Adipocyte (in vitro differentiated cells): ENCODE measurements at regions not wholly inside any gene's neighbourhood (a gene's known extent, or its start where the extent isn't known, plus 50 kb on each side); places are given as distances from the start of the nearest gene placed in this dataset.
A peak's percentile ranks its signal among the peaks of the same experiment; 100 is the strongest.

Experiments
- DNase-seq: peaks from one replicate; pipeline ENCODE4 v3.0.0-alpha.2; 2015; ENCODE audit warnings: low read depth
- H3K27me3 ChIP-seq: replicated peaks from 2 replicates; pipeline ENCODE4 v1.7.0; 2013; ENCODE audit warnings: mild to moderate bottlenecking, low read length, moderate library complexity; ENCODE audit not compliant: control insufficient read depth, insufficient read depth
- H3K36me3 ChIP-seq: 2 replicates; pipeline ENCODE4 v1.7.0; 2013; ENCODE audit warnings: low read length, mild to moderate bottlenecking, moderate library complexity; ENCODE audit not compliant: control insufficient read depth, insufficient read depth, severe bottlenecking
- H3K4me1 ChIP-seq: 2 replicates; pipeline ENCODE4 v1.7.0; 2013; ENCODE audit warnings: mild to moderate bottlenecking, low read length, moderate library complexity; ENCODE audit not compliant: control insufficient read depth, insufficient read depth
- H3K4me3 ChIP-seq: 2 replicates; pipeline ENCODE4 v1.7.0; 2013; ENCODE audit warnings: mild to moderate bottlenecking, low read length, moderate library complexity
- H3K9ac ChIP-seq: 2 replicates; pipeline ENCODE4 v1.7.0; 2013; ENCODE audit warnings: mild to moderate bottlenecking, low read length, moderate library complexity
- H3K9me3 ChIP-seq: 2 replicates; pipeline ENCODE4 v1.7.0; 2013; ENCODE audit warnings: mild to moderate bottlenecking, low read length, moderate library complexity; ENCODE audit not compliant: control insufficient read depth

DNA sequence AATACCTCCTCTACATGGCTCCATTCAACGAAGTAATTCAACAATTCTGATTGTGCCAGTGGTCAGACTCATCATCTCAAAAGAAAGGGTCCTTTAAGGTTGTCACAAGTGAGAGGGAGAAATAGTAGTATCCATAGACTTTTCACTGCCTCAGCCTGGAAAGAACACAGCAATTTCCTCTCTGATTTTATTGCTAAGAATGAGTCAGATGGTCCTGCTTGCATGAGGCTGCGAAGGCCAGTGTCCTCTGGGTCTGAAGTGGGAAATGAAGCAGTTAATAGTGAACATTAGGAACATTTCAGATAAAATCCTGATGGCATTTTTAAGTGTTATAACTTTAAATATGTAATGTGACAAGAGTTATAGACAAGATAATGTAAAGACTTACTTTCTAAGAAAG, 979.0 kb downstream of the EFNA5 start:
- Histone ChIP-seq H3K9ac (no peak overlapping the region), H3K4me1 (no peaks in the 10 kb centered on the region), H3K9me3 (no peaks in the 10 kb centered on the region), H3K36me3 (no peaks in the 10 kb centered on the region), H3K4me3 (no peak overlapping the region), H3K27me3 (no peaks in the 10 kb centered on the region)
- DNase-seq = no peak

DNA sequence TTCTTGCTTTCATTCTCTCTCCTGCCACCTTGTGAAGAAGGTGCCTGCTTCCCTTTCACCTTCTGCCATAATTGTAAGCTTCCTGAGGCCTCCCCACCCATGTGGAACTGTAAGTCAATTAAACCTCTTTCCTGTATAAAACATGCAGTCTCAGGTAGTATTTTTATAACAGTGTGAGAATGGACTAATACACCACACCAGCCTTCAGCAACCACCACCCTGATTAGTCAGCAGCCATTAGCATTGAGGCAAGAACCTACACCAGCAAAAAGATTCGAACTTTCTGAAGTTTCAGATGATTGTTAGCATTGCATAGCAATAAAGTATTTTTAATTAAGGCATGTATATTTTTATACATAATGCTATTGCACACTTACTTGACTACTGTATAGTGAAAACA, 980.2 kb downstream of the EFNA5 start:
- DNase-seq = no peak

DNA sequence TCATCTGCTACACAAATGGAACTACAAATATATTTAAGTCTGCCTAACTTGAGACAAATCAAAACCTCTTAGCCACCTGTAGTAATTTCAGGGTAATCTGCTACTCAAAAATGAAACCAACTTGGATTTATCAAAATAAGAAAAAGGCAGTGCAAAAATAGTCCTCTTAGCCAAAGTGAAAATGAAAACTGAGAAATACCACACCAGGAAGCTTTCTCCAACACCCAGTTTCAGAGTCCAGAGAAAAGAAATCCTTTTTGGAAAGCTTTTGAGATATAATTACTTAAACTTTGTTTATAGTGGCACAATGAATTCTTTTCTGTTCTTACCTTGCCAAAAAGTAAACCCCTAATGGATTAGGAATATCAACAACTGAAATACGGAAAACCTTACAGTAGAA, 990.4 kb downstream of the EFNA5 start:
- H3K4me1 ChIP-seq = no peaks in the 10 kb centered on the region
- H3K27me3 ChIP-seq = no peaks in the 10 kb centered on the region
- no peaks in the 10 kb centered on the region for H3K9me3 ChIP-seq
- H3K4me3 ChIP-seq = peak overlapping the region; percentile 60
- no peak overlapping the region for H3K9ac ChIP-seq
- DNase-seq = peak; percentile 31
- no peaks in the 10 kb centered on the region for H3K36me3 ChIP-seq

More for the DNA sequence above, 980.2 kb downstream of the EFNA5 start:
- H3K36me3 ChIP-seq = no peaks in the 10 kb centered on the region
- H3K4me1 ChIP-seq = no peaks in the 10 kb centered on the region
- no peaks in the 10 kb centered on the region for H3K9me3 ChIP-seq
- no peak overlapping the region for H3K9ac ChIP-seq
- H3K27me3 ChIP-seq = no peaks in the 10 kb centered on the region
- H3K4me3 ChIP-seq = no peak overlapping the region

DNA sequence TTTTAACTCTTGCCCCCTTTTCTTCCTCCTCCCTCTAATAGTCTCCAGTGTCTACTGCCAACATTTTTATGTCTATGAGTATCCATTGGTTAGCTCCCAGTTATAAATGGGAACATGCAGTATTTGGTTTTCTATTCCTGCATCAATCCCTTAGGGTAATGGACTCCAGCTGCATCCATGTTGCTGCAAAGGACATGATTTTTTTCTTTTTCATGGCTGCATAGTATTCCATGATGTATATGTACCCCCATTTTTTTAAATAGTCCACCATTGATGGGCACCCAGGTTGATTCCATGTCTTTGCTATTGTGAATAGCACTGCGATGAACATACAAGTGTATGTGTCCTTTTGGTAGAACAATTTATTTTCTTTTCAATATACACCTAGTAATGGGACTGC, 993.7 kb downstream of the EFNA5 start:
- no peaks in the 10 kb centered on the region for H3K4me1 ChIP-seq
- H3K4me3 ChIP-seq = no peak overlapping the region
- no peaks in the 10 kb centered on the region for H3K9me3 ChIP-seq
- no peaks in the 10 kb centered on the region for H3K27me3 ChIP-seq
- H3K36me3 ChIP-seq = no peaks in the 10 kb centered on the region
- DNase-seq = no peak
- H3K9ac ChIP-seq = no peak overlapping the region

DNA sequence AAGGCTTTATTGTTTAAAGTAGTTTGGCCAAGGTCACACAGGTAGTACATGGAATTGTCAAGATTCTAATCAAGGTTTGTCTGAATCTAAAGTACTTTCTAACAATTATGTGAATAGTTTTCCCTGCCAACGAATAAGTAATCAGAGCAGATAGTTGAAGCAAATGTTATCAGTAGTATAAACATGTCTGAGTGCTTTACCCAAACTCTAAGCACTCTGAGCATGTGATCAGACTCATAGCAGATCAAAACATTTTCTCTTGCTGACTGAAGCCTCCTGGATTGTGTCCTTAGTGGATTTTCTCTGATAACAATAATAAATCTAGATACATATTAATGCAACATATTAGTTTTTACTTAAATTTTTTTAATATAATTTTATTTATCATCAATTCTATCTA, 995.0 kb downstream of the EFNA5 start:
- H3K9me3 ChIP-seq = no peaks in the 10 kb centered on the region
- no peaks in the 10 kb centered on the region for H3K36me3 ChIP-seq
- H3K27me3 ChIP-seq = no peaks in the 10 kb centered on the region
- H3K9ac ChIP-seq = no peak overlapping the region
- H3K4me3 ChIP-seq = no peak overlapping the region
- no peak for DNase-seq
- no peaks in the 10 kb centered on the region for H3K4me1 ChIP-seq

DNA sequence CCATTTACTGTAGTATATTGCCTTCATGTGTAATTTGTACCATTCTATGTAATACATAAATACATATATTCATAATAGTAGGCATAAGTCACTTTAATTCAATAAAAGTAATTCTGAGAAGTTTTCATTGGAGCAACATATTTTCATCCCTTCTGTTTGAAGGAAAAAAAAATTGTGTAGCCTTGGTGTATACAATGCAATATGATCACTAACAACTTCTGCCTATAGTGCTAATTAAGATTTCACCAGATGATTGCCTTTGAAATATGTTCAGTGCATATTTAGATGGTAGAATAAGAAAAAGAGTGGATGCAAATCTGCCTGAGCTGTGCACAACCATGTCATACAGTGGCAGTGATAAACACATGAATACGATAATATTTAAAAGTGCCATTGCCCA, 996.8 kb downstream of the EFNA5 start:
- no peaks in the 10 kb centered on the region for H3K9me3 ChIP-seq
- H3K36me3 ChIP-seq = no peaks in the 10 kb centered on the region
- H3K27me3 ChIP-seq = no peaks in the 10 kb centered on the region
- H3K9ac ChIP-seq = no peak overlapping the region
- no peaks in the 10 kb centered on the region for H3K4me1 ChIP-seq
- no peak overlapping the region for H3K4me3 ChIP-seq
- no peak for DNase-seq

DNA sequence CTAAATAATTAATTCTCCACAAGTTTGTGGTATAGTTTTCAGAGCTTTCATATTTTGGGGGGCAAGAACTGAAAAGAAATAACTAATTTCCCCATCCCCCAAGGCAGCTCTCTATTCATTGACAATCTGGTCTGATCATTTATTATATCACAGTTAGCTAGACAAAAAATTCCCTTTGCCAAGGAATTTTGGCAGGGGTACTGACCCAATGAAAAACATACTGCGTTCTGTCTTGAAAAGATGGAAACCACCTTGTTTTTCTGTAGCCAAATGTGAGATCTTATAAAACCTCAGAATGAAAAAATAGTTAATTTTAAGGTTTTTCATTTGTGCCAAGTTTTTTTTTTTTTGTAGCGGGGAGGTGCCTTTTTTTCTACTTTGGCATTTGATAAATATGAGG, 1008.9 kb downstream of the EFNA5 start:
- Histone ChIP-seq H3K36me3 (no peaks in the 10 kb centered on the region), H3K9me3 (no peaks in the 10 kb centered on the region), H3K9ac (no peak overlapping the region), H3K4me1 (no peaks in the 10 kb centered on the region), H3K4me3 (no peak overlapping the region), H3K27me3 (no peaks in the 10 kb centered on the region)
- DNase-seq = no peak

DNA sequence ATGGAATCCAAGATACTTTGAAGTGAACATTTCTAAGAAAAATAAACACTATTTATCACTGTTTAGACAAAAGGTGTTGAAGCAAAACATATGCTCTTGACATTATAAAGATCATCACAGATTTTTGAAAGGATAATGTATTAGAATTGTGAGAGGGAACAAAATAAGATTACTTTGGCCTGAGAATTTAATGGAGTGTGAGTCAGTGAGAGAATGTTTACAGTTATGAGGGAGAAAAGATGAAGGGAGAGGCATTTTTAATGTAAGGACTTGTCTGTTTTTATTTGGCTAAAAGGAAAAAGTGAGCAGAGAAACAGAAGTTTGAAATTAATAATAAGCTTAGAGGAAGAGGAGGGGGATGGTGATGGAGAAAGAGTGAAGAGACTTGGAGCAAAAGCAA, 1010.1 kb downstream of the EFNA5 start:
- DNase-seq = no peak
- no peaks in the 10 kb centered on the region for H3K9me3 ChIP-seq
- H3K4me3 ChIP-seq = no peak overlapping the region
- no peak overlapping the region for H3K9ac ChIP-seq
- no peaks in the 10 kb centered on the region for H3K4me1 ChIP-seq
- no peaks in the 10 kb centered on the region for H3K36me3 ChIP-seq
- H3K27me3 ChIP-seq = no peaks in the 10 kb centered on the region

DNA sequence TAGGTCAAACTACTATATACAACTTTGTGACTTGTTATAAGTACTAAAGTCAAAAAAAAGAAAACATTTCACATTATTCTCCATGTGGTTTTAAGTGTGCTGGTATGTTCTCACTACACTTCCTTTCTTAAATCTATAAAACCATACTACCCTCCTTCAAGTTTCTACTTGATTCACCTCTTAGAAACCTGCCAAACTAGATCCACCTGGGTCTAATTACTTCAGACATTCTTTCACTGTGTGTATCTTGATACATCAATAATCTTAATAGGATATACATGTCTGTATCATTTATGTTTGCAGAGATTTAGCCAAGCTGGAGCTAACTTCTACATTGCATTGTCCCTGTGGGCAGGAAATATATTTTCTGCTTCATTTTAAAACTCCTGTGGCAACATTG, 1012.6 kb downstream of the EFNA5 start:
- Histone ChIP-seq H3K4me3 (no peak overlapping the region), H3K36me3 (no peaks in the 10 kb centered on the region), H3K9ac (no peak overlapping the region), H3K9me3 (peaks cover 12% of the 10 kb centered on the region), H3K4me1 (no peaks in the 10 kb centered on the region), H3K27me3 (no peaks in the 10 kb centered on the region)
- DNase-seq = no peak

DNA sequence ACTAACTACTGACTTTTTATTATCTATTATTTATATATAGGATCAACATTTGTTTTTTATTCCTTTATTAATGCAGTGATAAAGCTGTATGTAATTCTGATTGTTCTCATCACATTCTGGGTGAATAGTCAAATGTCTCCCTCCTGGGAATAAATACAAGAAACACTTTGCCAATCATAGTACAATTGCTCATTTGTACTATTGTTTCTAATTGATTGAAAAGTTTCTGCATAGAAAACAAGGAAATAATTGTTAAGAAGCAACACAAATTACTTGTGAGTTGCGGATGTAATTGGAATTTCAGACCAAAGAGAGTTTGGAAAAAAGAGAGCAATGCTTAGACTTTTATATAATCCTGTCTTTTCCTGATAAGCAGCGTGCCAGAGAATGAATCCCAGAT, 1013.9 kb downstream of the EFNA5 start:
- DNase-seq = no peak
- no peaks in the 10 kb centered on the region for H3K36me3 ChIP-seq
- no peaks in the 10 kb centered on the region for H3K27me3 ChIP-seq
- no peaks in the 10 kb centered on the region for H3K4me1 ChIP-seq
- no peak overlapping the region for H3K4me3 ChIP-seq
- H3K9me3 ChIP-seq = peaks cover 12% of the 10 kb centered on the region
- no peak overlapping the region for H3K9ac ChIP-seq

DNA sequence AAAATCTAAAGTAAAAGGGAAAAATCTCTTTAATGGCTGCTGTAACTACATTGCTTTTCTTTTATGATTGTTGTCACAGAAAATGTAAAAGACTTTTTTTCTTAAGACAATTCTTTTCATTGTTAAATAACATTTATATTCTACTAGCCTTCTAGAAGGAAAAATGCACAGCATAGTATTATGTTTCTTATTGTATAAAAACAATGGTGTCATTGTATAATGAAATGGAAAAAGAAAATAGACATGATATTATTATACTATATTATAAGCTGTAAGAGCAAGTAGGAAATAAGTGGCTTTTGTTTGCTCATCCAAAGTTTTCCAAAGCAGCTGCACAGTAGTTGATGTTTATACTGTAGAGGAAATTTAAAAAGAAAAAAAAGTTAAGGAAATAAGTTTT, 1021.7 kb downstream of the EFNA5 start:
- Histone ChIP-seq H3K9ac (no peak overlapping the region), H3K36me3 (no peaks in the 10 kb centered on the region), H3K4me1 (no peaks in the 10 kb centered on the region), H3K4me3 (no peak overlapping the region), H3K27me3 (no peaks in the 10 kb centered on the region), H3K9me3 (no peaks in the 10 kb centered on the region)
- no peak for DNase-seq

DNA sequence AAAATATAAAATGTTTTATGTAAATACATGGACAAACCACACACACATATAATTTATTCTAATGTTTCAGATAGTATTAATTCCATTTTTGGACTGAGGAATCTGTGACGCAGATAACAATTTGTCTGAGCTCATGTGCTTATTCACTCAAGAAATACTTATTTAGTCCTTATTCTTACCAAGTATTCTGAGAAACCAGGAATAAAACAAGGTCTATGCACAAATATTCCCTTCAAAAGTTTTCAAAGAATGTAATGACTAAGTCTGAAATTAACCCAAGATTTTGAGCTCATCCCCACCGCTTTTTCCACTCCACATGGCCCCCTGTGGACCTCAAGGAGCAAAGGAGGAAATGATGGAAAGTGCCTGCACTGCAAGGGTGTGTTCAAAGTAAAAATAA, 1022.3 kb downstream of the EFNA5 start:
- H3K4me1 ChIP-seq = no peaks in the 10 kb centered on the region
- DNase-seq = no peak
- H3K9me3 ChIP-seq = no peaks in the 10 kb centered on the region
- H3K27me3 ChIP-seq = no peaks in the 10 kb centered on the region
- no peak overlapping the region for H3K9ac ChIP-seq
- H3K4me3 ChIP-seq = no peak overlapping the region
- H3K36me3 ChIP-seq = no peaks in the 10 kb centered on the region
